Right renal pelvis (tissue), 4 donors: ENCODE measurements at regions not wholly inside any gene's neighbourhood (a gene's known extent, or its start where the extent isn't known, plus 50 kb on each side); places are given as distances from the start of the nearest gene placed in this dataset.
"Not testable (repeated sequence)": the region's sequence is repeated elsewhere in the genome, so short reads cannot be mapped to it uniquely, and the experiment has no call there.

Experiments
- DNase-seq, 4 donors: peaks; one replicate each; pipeline ENCODE4 v3.0.0-alpha.2; 2013; ENCODE audit warnings: low read depth in 4 of 4, low spot score in 3 of 4, missing footprints in 1 of 4

DNA sequence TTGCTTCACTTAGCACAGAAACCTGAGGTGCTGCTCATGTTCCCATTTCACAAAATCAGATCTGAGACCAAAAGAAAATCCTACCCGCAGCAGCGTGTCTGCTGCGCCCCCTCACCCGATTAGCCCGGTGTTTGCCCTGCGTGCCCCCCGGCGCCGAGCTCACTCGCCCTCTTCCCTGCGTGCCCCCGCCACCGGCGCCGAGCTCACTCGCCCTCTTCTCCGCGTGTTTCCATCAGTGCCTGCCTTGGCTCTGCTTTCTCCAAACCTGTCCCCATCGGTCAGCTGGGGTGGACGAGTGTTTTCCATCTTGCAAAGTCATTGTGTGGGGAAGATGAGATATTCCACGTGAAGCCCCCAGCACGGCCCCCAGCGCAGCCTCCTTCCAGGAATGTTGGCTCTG lies 225.3 kb upstream of the PITRM1 start:
- DNase-seq = no peak

DNA sequence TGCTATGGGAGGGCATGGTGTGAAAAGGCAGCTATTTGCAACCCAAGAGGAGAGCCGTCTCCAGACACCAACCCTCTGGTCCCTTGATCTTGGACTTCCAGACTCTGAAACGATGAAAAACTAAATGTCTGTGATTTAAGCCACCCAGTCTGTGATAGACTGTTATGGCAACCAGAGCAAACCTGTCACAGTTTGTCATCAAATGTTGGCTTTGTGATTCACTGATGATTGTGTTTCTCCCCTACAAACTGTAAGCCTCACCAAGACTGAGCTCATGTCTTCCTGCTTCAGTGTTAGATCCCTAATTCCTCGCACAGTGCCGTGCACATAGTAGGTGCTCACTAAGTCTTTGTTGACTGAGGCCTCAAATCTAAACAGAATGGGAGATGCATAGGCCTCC lies 224.6 kb upstream of the PITRM1 start:
- DNase-seq = no peak

DNA sequence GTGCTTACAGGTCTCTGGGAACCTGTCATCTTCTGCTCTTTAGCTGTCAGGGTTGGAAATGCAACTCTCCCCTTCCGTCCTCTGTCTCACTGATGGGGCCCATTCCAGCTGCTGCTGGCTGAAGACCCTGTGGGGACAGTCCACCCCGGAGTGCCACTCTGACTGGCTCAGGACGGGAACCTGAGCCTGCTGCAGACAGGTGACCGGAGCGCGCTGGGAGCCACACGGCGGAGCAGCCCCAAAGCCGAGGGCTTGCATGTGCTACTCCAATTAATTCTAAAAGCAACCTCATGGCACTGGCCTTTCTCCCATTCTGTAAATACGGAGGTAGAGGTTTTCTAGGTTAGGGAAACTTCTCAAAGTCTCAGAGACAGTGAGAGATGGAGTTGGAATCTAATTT lies 223.5 kb upstream of the PITRM1 start:
- DNase-seq = no peak

DNA sequence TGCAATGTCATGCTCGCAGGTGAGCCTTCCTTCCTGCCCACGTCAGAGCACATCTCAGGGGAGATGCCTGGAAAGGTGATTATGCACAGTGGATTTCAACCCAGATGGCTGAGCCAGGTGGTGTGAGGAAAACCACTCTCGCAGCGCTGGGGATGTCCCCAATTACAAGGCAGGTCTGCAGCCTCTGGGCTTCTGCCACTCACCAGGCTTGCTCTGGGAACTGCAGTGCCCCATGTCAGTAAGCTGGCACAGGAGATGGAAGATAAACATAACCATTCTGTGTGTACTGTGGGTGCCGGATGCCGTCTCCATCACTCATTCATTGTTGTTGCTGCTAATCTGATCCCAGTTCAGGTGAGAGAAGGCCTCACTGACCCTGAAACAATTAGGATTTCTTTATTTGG lies 222.9 kb upstream of the PITRM1 start:
- DNase-seq = no peak

DNA sequence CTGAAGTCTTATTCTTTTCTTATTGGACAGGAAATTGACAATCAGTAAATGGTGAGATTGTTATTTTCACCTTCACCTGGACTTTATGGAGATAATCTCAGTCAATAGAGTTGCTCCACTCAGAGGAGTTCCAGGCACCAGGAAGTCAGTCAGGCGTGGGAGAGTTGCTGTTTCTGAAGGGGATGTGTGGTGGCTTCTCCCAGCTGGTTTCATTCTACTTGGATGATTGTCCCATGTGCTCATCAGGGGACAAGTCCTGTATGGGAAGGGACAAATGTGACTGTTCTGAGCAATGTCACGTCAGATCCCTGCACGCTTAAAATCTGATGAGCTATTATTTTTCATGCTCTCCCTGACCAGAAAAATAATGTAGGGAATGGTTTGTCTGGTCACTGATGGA lies 222.5 kb upstream of the PITRM1 start:
- no peak for DNase-seq

DNA sequence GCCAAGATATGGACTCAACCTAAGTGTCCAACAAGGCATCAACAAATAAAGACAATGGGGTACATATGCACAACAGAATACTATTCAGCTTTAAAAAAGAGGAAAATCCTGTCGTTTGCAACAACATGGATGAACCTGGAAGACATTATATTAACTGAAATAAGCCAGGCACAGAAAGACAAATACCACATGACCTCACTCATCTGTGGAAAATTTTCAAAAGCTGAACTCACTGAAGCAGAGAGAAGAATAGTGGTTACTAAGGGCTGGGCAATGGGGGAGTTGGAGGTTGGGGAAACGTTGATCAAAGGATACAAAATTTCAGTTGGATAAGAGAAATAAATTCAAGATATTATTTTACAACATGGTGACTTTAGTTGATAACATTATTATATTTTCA lies 221.4 kb upstream of the PITRM1 start:
- no peak for DNase-seq

DNA sequence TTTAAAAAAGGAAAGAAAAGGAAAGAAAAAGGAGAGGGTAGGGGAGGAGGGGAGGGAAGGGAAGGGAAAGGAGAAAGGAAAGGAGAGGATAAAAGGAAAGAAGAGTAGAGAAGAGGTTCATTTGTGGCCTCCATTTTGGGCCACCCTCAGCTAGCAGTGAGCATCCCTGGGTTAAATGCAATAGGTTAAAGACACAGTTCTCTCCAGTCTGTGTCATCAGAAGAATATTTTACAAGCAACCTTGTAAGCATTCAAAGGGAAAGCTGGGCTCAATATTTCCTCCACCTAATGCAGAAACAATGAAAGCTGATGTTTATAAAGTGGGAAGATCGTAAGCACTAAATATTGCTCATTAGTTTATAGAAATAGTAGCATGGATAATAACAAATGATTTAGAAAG lies 219.1 kb upstream of the PITRM1 start:
- DNase-seq = no peak

DNA sequence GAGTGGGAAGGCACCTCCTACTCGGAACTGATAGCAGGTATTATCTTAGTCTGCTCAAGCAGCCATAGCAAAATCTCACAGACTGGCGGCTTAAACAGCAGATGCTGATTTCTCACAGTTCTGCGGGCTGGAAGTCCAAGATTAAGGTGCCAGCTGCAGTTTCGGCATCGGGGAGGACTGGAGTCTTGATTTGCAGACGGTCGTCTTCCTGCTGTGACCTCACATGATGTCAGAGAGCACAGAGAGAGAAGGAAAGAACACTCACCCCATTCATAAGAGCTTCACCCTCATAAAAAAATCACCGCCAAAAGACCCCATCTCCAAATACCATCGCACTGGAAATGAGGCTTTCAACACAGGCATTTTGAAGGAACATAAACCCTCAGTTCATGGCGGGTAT lies 216.5 kb upstream of the PITRM1 start:
- no peak for DNase-seq

DNA sequence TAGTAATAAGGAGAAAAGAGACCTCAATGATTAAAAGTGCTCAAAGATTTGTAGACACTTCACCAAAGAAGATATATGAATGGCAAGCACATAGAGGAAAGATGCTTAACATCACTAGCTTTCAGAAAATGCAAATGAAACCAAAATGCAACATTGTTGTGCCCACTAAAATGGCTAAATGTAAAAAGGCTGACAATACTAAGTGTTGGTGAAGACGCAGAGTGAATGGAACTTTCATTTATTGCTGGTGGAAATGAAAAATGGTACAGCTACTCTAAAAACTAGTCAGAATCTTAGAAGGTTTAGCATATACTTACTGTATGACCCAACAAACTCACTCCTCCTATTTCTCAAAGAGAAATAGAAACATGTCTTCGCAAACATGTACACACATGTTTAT lies 212.9 kb upstream of the PITRM1 start:
- DNase-seq = no peak

DNA sequence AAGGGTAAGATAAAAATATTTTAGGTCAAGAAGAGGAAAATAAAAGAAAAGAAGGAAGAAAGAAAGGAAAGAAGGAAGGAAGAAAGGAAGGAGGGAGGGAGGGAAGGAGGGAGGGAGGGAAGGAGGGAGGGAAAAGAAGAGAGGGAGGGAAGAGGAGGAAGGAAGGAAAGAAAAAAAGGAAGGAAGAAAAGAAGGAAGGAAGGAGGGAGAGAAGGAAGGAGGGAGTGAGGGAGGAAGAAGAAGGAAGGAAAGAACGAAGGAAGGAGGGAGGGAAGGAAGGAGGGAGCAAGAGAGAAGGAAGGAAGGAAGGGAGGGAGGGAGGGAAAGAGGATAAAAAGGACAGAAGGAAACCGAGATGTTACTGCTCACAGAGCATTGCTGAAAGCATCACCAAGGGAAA lies 209.5 kb upstream of the PITRM1 start:
- no peak for DNase-seq

DNA sequence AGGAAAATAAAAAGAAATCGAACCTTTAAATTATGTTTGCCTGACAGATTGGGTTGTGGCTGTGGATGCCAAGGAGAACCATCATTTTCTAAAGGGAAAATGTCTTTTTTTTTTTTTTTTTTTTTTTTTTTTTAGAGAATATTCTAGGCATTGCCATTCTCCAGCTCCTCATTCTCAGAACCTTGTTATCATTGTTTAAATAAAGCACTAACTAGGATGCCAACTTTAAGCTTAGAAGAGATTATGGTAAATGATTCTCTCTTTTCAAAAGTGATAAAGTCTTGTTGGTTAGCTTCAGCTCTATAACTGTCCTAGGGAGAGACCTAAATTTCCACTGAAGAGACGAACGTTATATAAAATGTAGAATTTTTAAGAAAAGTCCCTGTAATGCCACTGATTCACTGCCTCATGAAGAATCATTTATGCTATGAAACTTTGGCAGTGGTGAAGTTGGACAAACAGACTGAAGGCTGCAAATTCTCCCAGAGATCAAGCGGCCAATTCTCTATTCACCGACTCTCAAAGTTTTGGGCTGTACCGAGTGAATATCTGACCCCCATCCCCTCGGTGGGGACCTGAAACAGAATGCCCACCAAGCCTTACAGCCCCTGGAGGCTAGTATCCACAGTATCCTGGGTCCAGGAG lies 207.9 kb upstream of the PITRM1 start:
- DNase-seq = no peak

DNA sequence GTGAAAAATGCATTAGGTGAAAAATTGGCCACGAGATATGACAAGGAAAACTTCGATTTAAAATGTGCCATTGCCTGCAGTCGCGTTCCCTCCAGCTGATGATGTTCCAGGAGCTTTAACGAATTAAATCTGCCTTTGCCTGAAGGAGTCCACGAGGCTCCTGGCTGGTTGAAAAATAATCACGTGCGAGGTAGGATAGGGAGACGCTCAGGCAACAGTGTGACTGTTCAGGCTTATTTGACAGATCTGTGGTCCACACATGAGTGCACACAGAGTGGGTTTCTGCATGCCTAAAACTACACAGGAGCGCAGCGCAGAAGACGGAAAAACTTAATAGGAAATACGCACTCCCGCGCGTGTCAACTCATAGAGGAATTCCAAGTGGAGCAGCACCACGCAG lies 204.0 kb upstream of the PITRM1 start:
- DNase-seq = no peak

DNA sequence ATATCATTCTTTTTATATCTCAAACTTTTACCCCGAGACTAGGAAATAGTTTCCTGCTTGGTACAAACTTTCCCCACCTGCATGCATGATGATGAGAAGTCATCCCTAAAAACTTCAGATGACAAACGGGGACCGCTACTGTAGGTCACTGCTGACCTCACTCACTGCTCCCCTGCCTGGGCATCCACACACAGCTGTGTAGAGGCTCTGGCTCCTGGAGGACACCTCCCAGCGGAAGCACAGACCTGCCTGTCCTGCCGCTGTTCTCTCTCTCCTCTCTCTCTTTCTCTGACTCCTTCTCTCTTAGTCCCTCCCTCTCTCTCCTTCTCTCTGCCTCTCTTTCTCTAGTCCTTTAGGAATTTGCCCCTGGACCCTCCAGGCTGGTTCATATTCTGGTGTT lies 202.9 kb upstream of the PITRM1 start:
- no peak for DNase-seq

DNA sequence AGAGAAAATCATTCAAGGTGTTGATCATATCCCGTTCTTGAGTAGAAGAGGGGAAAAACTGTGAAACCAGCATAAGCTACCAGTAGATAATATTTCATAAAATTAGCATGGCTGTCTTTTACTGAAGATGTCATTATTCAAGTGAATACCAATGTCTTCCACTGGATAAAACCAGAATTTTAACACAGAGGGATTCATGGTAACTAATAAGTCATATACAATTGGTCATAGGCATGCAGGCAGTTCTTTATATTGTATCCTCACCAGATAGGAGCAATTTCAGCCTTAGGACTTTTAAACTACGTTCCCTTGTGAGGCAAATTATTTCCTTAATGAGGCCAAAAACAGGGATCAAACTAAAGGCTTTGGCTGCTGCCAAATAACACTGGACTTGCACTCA lies 202.3 kb upstream of the PITRM1 start:
- no peak for DNase-seq

DNA sequence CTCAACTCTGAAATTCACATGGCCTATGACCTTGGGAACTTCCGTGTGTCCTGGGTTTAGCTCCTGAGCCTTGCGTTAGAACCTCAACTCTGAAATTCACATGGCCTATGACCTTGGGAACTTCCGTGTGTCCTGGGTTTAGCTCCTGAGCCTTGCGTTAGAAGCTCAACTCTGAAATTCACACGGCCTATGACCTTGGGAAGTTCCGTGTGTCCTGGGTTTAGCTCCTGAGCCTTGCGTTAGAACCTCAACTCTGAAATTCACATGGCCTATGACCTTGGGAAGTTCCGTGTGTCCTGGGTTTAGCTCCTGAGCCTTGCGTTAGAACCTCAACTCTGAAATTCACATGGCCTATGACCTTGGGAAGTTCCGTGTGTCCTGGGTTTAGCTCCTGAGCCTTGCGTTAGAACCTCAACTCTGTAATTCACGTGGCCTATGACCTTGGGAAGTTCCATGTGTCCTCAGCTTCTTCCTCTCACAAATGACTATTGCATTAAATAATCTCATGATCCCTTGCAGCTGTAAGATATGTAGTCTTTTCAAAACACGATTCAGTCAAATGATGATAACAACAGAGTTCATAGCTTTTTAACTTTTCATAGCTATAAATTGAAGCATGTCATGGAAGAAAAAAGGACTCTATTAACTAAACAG lies 200.9 kb upstream of the PITRM1 start:
- not testable (repeated sequence) for DNase-seq

DNA sequence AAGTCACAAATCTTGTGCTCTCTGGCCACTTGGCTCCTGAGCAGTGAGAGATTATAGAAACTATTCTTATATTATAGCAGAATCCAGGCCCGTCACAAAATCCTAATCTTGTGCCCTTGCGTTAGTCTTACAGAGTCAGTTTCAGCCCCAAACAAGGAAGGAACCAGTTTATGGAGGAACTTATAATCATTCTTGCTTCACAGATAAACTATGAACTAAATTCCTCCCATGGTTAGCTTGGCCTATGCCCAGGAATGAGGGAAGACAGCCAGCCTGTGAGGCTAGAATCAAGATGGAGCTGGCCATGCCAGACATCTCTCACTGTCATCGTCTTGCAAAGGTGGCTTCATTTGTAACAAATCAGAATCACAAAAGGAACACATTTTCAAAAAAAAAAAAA lies 199.7 kb upstream of the PITRM1 start:
- no peak for DNase-seq

DNA sequence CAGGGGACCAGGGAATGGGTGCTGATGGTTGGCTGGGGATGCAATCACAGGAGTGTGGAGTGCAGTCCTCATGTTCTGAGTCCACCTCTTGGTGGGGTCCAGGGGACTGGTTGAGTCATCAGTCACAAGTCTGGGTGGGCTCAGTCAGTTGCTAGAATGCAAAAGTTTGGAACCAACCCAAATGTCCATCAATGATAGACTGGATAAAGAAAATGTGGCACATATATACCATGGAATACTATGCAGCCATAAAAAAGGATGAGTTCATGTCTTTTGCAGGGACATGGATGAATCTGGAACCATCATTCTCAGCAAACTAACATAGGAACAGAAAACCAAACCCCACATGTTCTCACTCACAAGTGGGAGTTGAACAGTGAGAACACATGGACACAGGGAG lies 199.0 kb upstream of the PITRM1 start:
- DNase-seq = not testable (repeated sequence)

DNA sequence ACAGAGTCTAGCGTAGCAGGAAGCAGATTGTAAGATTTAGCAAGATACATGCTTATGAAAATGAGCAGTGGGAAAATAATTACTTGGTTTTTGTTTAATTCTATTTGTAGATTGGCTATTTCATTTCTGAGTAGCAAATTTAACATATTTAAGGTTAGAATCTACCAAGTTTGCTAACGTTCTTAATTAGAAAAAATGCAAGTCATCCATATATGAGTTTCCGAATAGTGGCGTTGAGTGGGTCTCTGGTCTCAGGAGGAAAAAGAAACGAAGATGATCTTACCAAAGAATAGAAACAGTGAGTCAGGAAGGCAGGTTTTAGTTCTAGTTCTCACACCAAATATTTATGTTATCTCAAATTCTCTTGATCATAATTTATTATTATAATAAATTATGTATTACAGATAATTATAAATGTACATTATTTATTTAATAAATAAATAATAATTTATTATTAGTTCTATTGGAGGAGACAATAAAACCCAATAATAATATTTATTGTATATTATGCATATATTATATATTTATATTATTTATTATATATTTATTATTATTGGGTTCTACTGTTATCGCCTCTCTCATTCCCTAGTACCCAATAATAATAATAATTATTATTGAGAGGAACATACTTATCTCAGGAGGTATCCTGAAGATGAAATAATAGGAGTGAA lies 194.3 kb upstream of the PITRM1 start:
- DNase-seq = no peak

DNA sequence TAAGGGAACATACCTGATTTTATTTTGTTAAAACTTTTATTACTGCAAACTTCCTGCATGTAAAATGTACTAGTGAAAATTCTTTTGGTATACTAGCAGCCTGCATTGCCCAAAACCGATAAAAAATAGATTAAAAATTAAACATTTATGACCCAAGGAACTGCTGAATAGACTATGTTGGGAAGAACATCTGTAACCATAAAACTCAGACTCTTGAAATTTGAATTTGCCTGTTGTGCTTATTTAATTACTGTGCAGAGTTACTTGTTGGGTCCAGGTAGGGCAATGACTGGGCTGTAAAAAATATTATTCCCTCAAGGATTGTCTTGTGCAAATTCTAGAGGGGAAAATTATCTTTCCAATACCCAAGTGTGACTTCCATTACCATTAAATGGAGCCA lies 193.5 kb upstream of the PITRM1 start:
- DNase-seq = no peak

DNA sequence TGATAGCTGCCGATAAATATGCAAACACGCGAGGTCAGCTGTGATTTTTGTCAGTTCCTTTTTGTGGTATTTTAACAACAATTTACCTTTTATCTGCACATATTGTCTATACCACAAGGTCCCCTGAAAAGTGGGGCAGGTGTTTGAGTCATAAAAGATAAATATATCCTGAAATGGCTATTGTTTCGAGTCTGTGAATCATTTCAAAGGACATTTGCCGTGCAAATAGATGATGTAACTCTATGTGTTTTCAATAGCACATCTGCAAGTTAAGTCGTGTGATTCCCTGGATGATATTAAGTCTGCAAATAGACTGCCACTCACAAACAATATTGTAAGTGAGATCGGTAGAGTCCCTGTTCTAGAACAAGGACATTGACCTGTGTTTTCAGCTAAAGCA lies 193.0 kb upstream of the PITRM1 start:
- DNase-seq = no peak

DNA sequence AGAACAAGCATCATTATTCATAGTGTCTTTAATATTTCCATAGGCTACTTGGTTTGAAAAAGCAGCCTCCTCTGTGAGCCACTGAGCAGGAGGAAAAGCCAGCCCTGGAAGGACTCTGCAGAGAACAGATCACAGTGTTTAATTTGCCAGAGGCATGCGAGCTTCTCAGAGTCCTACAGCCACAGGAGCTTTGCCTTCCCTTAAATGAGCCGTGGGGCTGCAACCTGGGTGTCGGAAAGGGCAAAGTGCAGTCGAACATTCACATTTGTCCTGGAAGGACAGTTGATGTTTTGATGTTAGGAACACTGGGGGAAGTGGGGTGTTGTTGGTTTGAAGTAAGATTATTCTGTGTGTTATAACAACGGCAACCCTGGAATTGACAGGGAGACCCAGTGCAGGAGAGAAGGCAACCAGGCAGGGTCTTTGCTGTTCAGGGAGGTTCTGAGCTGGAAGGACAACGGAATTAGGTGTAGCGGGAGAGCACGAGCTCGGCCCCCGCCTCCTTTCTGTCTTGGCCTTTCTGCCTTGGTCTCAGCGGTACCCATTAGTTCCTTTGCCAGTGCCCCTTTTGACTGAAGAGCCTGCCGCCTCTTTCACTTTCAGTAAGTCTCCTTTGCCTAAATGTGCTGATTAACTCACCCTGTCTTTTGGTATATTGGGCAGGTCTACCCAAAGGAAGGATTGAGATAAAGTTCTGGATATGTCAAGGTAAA lies 192.3 kb upstream of the PITRM1 start:
- DNase-seq = no peak
